Liver (tissue), 8 donors: ENCODE measurements at regions not wholly inside any gene's neighbourhood (a gene's known extent, or its start where the extent isn't known, plus 50 kb on each side); places are given as distances from the start of the nearest gene placed in this dataset.

Source experiments
- DNase-seq: peaks from one replicate; pipeline ENCODE4 v3.0.0-alpha.2; 2017; ENCODE audit warnings: low spot score
- H3K27ac ChIP-seq, 2 donors: one replicate each; pipeline ENCODE4 v1.7.0; 2013; ENCODE audit warnings: inconsistent platforms in 2 of 2, low read length in 2 of 2, control low read depth in 1 of 2, low read depth in 1 of 2, mild to moderate bottlenecking in 1 of 2
- H3K27me3 ChIP-seq, 4 donors: one replicate each; pipeline versions ENCODE4 v1.6.1 to v1.7.0; 2013; ENCODE audit warnings: low read length in 3 of 4, inconsistent platforms in 1 of 4, mild to moderate bottlenecking in 1 of 4, moderate library complexity in 1 of 4; ENCODE audit not compliant: control insufficient read depth in 4 of 4, insufficient read depth in 4 of 4
- H3K36me3 ChIP-seq, 4 donors: one replicate each; pipeline versions ENCODE4 v1.6.1 to v1.7.0; 2013; ENCODE audit warnings: low read length in 3 of 4, mild to moderate bottlenecking in 3 of 4, low read depth in 1 of 4, moderate library complexity in 1 of 4; ENCODE audit not compliant: control insufficient read depth in 4 of 4, insufficient read depth in 3 of 4
- H3K4me1 ChIP-seq, 4 donors: one replicate each; pipeline versions ENCODE4 v1.6.1 to v1.7.0; 2013; ENCODE audit warnings: low read length in 3 of 4, mild to moderate bottlenecking in 3 of 4, moderate library complexity in 1 of 4; ENCODE audit not compliant: control insufficient read depth in 4 of 4, insufficient read depth in 4 of 4
- H3K4me3 ChIP-seq, 3 donors: one replicate each; pipeline versions ENCODE4 v1.6.1 to v1.7.0; 2013; ENCODE audit warnings: low read length in 3 of 3, control low read depth in 1 of 3, low read depth in 1 of 3, mild to moderate bottlenecking in 1 of 3
- H3K9ac ChIP-seq, 2 donors: one replicate each; pipeline ENCODE4 v1.7.0; 2013; ENCODE audit warnings: low read length in 2 of 2, mild to moderate bottlenecking in 2 of 2, moderate library complexity in 2 of 2, control low read depth in 1 of 2, low read depth in 1 of 2
- H3K9me3 ChIP-seq, 4 donors: one replicate each; pipeline versions ENCODE4 v1.6.1 to v1.7.0; 2013; ENCODE audit warnings: low read length in 3 of 4; ENCODE audit not compliant: control insufficient read depth in 4 of 4
- EGR1 ChIP-seq, 2 donors: IDR thresholded peaks; 2 replicates each; pipeline ENCODE4 v1.6.1; 2016 to 2018; ENCODE audit warnings: antibody characterized with exemption in 2 of 2, low read depth in 2 of 2
- FOXA1 ChIP-seq: IDR thresholded peaks from 2 replicates; pipeline ENCODE4 v1.6.1; 2016; ENCODE audit warnings: antibody characterized with exemption
- FOXA2 ChIP-seq: IDR thresholded peaks from 2 replicates; pipeline ENCODE4 v1.6.1; 2016; ENCODE audit warnings: antibody characterized with exemption
- GABPA ChIP-seq, 2 donors: IDR thresholded peaks in 1 of 2; conservative IDR thresholded peaks in 1 of 2; 2 replicates each; pipeline ENCODE4 v1.6.1; 2016; ENCODE audit warnings: antibody characterized with exemption in 2 of 2, mild to moderate bottlenecking in 1 of 2, moderate library complexity in 1 of 2
- HNF4A ChIP-seq, 2 donors: conservative IDR thresholded peaks; 2 replicates each; pipeline ENCODE4 v1.6.1; 2016; ENCODE audit warnings: antibody characterized with exemption in 2 of 2, mild to moderate bottlenecking in 2 of 2
- HNF4G ChIP-seq: IDR thresholded peaks from 2 replicates; pipeline ENCODE4 v1.6.1; 2016; ENCODE audit warnings: antibody characterized with exemption
- JUND ChIP-seq, 2 donors: IDR thresholded peaks; 2 replicates each; pipeline ENCODE4 v1.6.1; 2016; ENCODE audit warnings: antibody characterized with exemption in 2 of 2
- NR2F2 ChIP-seq: IDR thresholded peaks from 2 replicates; pipeline ENCODE4 v1.6.1; 2016; ENCODE audit warnings: antibody characterized with exemption
- RAD21 ChIP-seq, 2 donors: IDR thresholded peaks; 2 replicates each; pipeline ENCODE4 v1.6.1; 2016; ENCODE audit warnings: antibody characterized with exemption in 2 of 2, mild to moderate bottlenecking in 2 of 2
- RXRA ChIP-seq, 2 donors: IDR thresholded peaks; 2 replicates each; pipeline ENCODE4 v1.6.1; 2017 to 2018; ENCODE audit warnings: antibody characterized with exemption in 2 of 2, mild to moderate bottlenecking in 1 of 2
- SP1 ChIP-seq: IDR thresholded peaks from 2 replicates; pipeline ENCODE4 v1.6.1; 2018; ENCODE audit warnings: antibody characterized with exemption, mild to moderate bottlenecking
- TAF1 ChIP-seq: conservative IDR thresholded peaks from 2 replicates; pipeline ENCODE4 v1.6.1; 2016; ENCODE audit warnings: antibody characterized with exemption, mild to moderate bottlenecking
- YY1 ChIP-seq: IDR thresholded peaks from 2 replicates; pipeline ENCODE4 v1.6.1; 2016; ENCODE audit warnings: antibody characterized with exemption, mild to moderate bottlenecking
- WGBS: extraction: QIAGEN DNeasy Blood & Tissue Kit; methylation state at CpG from one replicate; pipeline ENCODE4 v1.1.7; 2013; 5-methylcytosine and 5-hydroxymethylcytosine counted together
- TF ChIP-seq, protein P1 (sequence below): IDR thresholded peaks from 2 replicates; pipeline ENCODE4 v1.6.1; 2016; ENCODE audit warnings: antibody characterized with exemption
- TF ChIP-seq, protein P2 (sequence below): IDR thresholded peaks from 2 replicates; pipeline ENCODE4 v1.6.1; 2016; ENCODE audit warnings: antibody characterized with exemption
- TF ChIP-seq, protein P3 (sequence below): IDR thresholded peaks from 2 replicates; pipeline ENCODE4 v1.6.1; 2016; ENCODE audit warnings: antibody characterized with exemption
- TF ChIP-seq, protein P4 (sequence below): IDR thresholded peaks from 2 replicates; pipeline ENCODE4 v1.6.1; 2016; ENCODE audit warnings: antibody characterized with exemption, mild to moderate bottlenecking
- TF ChIP-seq, protein P5 (sequence below): fragments of 150-350 bp; IDR thresholded peaks from 2 replicates; pipeline ENCODE4 v1.5.1; 2017; ENCODE audit warnings: improper control_type of control experiment, low read depth, low read length; ENCODE audit not compliant: missing input control
- donor health status: healthy.
- donor health status: healthy.
- donor health status: healthy.
- donor health status: healthy.
- donor health status: healthy.

DNA sequence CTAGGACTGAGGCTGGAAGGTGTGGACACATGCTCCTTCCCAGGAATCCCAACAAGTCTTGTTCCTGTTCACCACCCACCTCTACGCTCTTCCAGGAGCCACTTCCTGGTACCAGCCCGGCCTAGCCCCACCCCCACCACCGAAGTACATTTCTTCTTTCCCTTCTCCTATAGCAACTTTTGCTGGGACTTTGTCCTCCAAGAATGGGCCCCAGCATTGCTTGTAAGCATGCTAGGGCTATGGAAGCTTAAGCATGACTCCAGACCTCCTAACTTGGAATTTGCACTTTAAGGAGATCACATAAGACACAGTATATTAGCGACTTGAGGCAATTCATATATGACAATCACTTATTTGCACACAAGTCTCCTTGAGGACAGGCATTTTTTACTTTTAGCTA lies 462.0 kb upstream of the ARID1B start:
- no peak for DNase-seq
- 80% methylated on average over 4 of the region's 4 CpGs for WGBS

More for the DNA sequence above, 462.0 kb upstream of the ARID1B start:
- Histone ChIP-seq H3K27ac (no peak overlapping the region), H3K9ac (no peak overlapping the region), H3K27me3 (peaks cover 0 to 6% (median 0%) of the 10 kb centered on the region in 4 donors), H3K36me3 (no peaks in the 10 kb centered on the region), H3K4me3 (no peak overlapping the region), H3K9me3 (peaks cover 0 to 4% (median 0%) of the 10 kb centered on the region in 4 donors), H3K4me1 (no peaks in the 10 kb centered on the region)
- TF ChIP-seq RAD21 (IDR thresholded peaks at IDR 0.05) (no peak), RXRA (IDR thresholded peaks at IDR 0.05) (no peak), FOXA1 (no peak), SP1 (no peak), GABPA (IDR thresholded peaks at IDR 0.05 in 1 of 2, conservative IDR thresholded peaks at IDR 0.05 in 1 of 2) (no peak), EGR1 (IDR thresholded peaks at IDR 0.05; ENCODE audit: low read depth in 2 of 2) (no peak), NR2F2 (no peak), YY1 (no peak), JUND (IDR thresholded peaks at IDR 0.05) (no peak), TAF1 (no peak), HNF4A (conservative IDR thresholded peaks at IDR 0.05) (no peak), FOXA2 (no peak), HNF4G (no peak)
- TF ChIP-seq, protein P1, sequence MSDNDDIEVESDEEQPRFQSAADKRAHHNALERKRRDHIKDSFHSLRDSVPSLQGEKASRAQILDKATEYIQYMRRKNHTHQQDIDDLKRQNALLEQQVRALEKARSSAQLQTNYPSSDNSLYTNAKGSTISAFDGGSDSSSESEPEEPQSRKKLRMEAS = no peak
- TF ChIP-seq, protein P2, sequence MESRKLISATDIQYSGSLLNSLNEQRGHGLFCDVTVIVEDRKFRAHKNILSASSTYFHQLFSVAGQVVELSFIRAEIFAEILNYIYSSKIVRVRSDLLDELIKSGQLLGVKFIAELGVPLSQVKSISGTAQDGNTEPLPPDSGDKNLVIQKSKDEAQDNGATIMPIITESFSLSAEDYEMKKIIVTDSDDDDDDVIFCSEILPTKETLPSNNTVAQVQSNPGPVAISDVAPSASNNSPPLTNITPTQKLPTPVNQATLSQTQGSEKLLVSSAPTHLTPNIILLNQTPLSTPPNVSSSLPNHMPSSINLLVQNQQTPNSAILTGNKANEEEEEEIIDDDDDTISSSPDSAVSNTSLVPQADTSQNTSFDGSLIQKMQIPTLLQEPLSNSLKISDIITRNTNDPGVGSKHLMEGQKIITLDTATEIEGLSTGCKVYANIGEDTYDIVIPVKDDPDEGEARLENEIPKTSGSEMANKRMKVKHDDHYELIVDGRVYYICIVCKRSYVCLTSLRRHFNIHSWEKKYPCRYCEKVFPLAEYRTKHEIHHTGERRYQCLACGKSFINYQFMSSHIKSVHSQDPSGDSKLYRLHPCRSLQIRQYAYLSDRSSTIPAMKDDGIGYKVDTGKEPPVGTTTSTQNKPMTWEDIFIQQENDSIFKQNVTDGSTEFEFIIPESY = no peak
- TF ChIP-seq, protein P3, sequence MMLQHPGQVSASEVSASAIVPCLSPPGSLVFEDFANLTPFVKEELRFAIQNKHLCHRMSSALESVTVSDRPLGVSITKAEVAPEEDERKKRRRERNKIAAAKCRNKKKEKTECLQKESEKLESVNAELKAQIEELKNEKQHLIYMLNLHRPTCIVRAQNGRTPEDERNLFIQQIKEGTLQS = no peak
- TF ChIP-seq, protein P4, sequence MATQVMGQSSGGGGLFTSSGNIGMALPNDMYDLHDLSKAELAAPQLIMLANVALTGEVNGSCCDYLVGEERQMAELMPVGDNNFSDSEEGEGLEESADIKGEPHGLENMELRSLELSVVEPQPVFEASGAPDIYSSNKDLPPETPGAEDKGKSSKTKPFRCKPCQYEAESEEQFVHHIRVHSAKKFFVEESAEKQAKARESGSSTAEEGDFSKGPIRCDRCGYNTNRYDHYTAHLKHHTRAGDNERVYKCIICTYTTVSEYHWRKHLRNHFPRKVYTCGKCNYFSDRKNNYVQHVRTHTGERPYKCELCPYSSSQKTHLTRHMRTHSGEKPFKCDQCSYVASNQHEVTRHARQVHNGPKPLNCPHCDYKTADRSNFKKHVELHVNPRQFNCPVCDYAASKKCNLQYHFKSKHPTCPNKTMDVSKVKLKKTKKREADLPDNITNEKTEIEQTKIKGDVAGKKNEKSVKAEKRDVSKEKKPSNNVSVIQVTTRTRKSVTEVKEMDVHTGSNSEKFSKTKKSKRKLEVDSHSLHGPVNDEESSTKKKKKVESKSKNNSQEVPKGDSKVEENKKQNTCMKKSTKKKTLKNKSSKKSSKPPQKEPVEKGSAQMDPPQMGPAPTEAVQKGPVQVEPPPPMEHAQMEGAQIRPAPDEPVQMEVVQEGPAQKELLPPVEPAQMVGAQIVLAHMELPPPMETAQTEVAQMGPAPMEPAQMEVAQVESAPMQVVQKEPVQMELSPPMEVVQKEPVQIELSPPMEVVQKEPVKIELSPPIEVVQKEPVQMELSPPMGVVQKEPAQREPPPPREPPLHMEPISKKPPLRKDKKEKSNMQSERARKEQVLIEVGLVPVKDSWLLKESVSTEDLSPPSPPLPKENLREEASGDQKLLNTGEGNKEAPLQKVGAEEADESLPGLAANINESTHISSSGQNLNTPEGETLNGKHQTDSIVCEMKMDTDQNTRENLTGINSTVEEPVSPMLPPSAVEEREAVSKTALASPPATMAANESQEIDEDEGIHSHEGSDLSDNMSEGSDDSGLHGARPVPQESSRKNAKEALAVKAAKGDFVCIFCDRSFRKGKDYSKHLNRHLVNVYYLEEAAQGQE = no peak
- TF ChIP-seq, protein P5, sequence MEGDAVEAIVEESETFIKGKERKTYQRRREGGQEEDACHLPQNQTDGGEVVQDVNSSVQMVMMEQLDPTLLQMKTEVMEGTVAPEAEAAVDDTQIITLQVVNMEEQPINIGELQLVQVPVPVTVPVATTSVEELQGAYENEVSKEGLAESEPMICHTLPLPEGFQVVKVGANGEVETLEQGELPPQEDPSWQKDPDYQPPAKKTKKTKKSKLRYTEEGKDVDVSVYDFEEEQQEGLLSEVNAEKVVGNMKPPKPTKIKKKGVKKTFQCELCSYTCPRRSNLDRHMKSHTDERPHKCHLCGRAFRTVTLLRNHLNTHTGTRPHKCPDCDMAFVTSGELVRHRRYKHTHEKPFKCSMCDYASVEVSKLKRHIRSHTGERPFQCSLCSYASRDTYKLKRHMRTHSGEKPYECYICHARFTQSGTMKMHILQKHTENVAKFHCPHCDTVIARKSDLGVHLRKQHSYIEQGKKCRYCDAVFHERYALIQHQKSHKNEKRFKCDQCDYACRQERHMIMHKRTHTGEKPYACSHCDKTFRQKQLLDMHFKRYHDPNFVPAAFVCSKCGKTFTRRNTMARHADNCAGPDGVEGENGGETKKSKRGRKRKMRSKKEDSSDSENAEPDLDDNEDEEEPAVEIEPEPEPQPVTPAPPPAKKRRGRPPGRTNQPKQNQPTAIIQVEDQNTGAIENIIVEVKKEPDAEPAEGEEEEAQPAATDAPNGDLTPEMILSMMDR = no peak
